Esophagus squamous epithelium (tissue), 5 donors: ENCODE measurements at regions not wholly inside any gene's neighbourhood (a gene's known extent, or its start where the extent isn't known, plus 50 kb on each side); places are given as distances from the start of the nearest gene placed in this dataset.

ENCODE experiments used
- DNase-seq: peaks from one replicate; lab custom pipeline; 2025; lab: John Stamatoyannopoulos, UW
- H3K27ac ChIP-seq, 4 donors: fragments of 200-600 bp; sonication (generic); one replicate each; pipeline ENCODE4 v1.5.1; 2016 to 2019; ENCODE audit warnings: mild to moderate bottlenecking in 1 of 4
- H3K27me3 ChIP-seq, 4 donors: fragments of 200-600 bp; sonication (generic); 1 replicate in 3 of 4; 2 replicates in 1 of 4; pipeline versions ENCODE4 v1.5.1 to v1.6.0; 2017 to 2021; ENCODE audit warnings: antibody characterized with exemption in 1 of 4
- H3K36me3 ChIP-seq, 3 donors: fragments of 200-600 bp; sonication (generic); one replicate each; pipeline ENCODE4 v1.5.1; 2016 to 2019
- H3K4me1 ChIP-seq, 3 donors: fragments of 200-600 bp; sonication (generic); one replicate each; pipeline ENCODE4 v1.5.1; 2017 to 2019
- H3K4me3 ChIP-seq, 4 donors: fragments of 200-600 bp; sonication (generic); 1 replicate in 3 of 4; 2 replicates in 1 of 4; pipeline ENCODE4 v1.5.1; 2016 to 2019; ENCODE audit warnings: mild to moderate bottlenecking in 2 of 4, moderate library complexity in 1 of 4
- H3K9me3 ChIP-seq, 3 donors: fragments of 200-600 bp; sonication (generic); one replicate each; pipeline ENCODE4 v1.5.1; 2016 to 2019
- CTCF ChIP-seq, 6 experiments: fragments of 450-650 bp in 4 of 6; fragments of 200-600 bp in 2 of 6; sonication (generic) in 2 of 6; IDR thresholded peaks; one replicate each; pipeline ENCODE4 v1.5.1; 2016 to 2019; ENCODE audit warnings: antibody characterized with exemption in 6 of 6, mild to moderate bottlenecking in 4 of 6, moderate library complexity in 4 of 6
- POLR2A ChIP-seq, 4 donors: fragments of 450-650 bp; IDR thresholded peaks; one replicate each; pipeline ENCODE4 v1.6.1; 2017; ENCODE audit warnings: antibody characterized with exemption in 4 of 4, mild to moderate bottlenecking in 4 of 4, moderate library complexity in 3 of 4
- WGBS, 2 donors: methylation state at CpG; one replicate each; pipeline ENCODE4 v1.1.5; 2018; 5-methylcytosine and 5-hydroxymethylcytosine counted together
- intact Hi-C: fragments of 100-400 bp; cut with DNase I; formaldehyde crosslinking; loops from one replicate; pipeline ENCODE4 v1.15.0; 2022
- donor health status: DM: yes; HTN: yes; CAD: no.

DNA sequence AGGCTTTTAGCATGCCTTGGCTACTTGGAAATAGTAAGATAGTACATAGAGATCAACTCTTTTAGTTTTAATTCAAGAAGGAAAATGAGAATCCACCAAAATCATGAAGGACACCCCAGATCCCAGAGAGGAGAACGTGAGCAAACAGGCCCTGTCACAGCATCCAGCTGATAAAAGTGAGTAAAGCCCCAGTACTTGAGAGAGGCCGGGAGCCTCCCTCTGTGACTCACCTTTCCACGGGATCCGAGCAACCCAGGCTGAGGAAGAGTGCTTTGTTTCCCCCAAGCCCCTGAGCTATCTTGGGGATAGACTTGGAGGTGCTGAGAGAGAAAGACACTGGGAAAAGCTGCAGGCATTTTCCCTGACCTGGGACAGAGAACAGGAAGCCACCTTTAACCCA lies 238.6 kb downstream of the DUSP10 start:
- 41 to 76% methylated on average over 4 of the region's 4 CpGs for WGBS, 2 donors
- DNase-seq = no peak
- TF ChIP-seq POLR2A (IDR thresholded peaks at IDR 0.05) = no peak
- TF ChIP-seq CTCF (IDR thresholded peaks at IDR 0.05) = no peak
- Histone ChIP-seq H3K27ac (no peak overlapping the region), H3K36me3 (no peaks in the 10 kb centered on the region), H3K27me3 (no peaks in the 10 kb centered on the region), H3K9me3 (peaks cover 0 to 19% (median 0%) of the 10 kb centered on the region in 3 donors), H3K4me1 (no peaks in the 10 kb centered on the region), H3K4me3 (no peak overlapping the region)
- intact Hi-C loops = no loop called here

- DNase-seq = no peak
- TF ChIP-seq POLR2A (IDR thresholded peaks at IDR 0.05) (no peak), CTCF (IDR thresholded peaks at IDR 0.05) (no peak)
These were observed 232.1 kb downstream of the DUSP10 start for GRCh38 chr1:221509575-221510355.

GRCh38 chr1:221510793-221511503 lies 230.9 kb downstream of the DUSP10 start:
- H3K27ac ChIP-seq = no peak overlapping the region
- no peak overlapping the region for H3K4me3 ChIP-seq
- H3K27me3 ChIP-seq = no peaks in the 10 kb centered on the region
- intact Hi-C loops = no loop called here
- TF ChIP-seq POLR2A (IDR thresholded peaks at IDR 0.05) = no peak
- no peak for TF ChIP-seq CTCF (IDR thresholded peaks at IDR 0.05)
- DNase-seq = no peak
- no peaks in the 10 kb centered on the region for H3K36me3 ChIP-seq
- 60 to 68% methylated on average over 3 of the region's 3 CpGs for WGBS, 2 donors
- H3K4me1 ChIP-seq = no peaks in the 10 kb centered on the region
- peaks cover 0 to 5% (median 0%) of the 10 kb centered on the region in 3 donors for H3K9me3 ChIP-seq

More at GRCh38 chr1:221509575-221510355, 232.1 kb downstream of the DUSP10 start:
- Histone ChIP-seq H3K36me3 (no peaks in the 10 kb centered on the region), H3K27ac (no peak overlapping the region), H3K4me3 (no peak overlapping the region), H3K4me1 (no peaks in the 10 kb centered on the region), H3K9me3 (peaks cover 0 to 15% (median 0%) of the 10 kb centered on the region in 3 donors), H3K27me3 (no peaks in the 10 kb centered on the region)
- WGBS, 2 donors = 59 to 74% methylated on average over 3 of the region's 3 CpGs
- intact Hi-C loops = no loop called here

- no peak overlapping the region for H3K27ac ChIP-seq
- no peak for TF ChIP-seq POLR2A (IDR thresholded peaks at IDR 0.05)
- H3K36me3 ChIP-seq = no peaks in the 10 kb centered on the region
- no peaks in the 10 kb centered on the region for H3K27me3 ChIP-seq
- no peaks in the 10 kb centered on the region for H3K4me1 ChIP-seq
- H3K9me3 ChIP-seq = no peaks in the 10 kb centered on the region
- intact Hi-C loops = no loop called here
- WGBS, 2 donors = 53 to 61% methylated on average over 3 of the region's 3 CpGs
- no peak for DNase-seq
- no peak overlapping the region for H3K4me3 ChIP-seq
These were observed 230.1 kb downstream of the DUSP10 start for GRCh38 chr1:221511797-221512196.

DNA sequence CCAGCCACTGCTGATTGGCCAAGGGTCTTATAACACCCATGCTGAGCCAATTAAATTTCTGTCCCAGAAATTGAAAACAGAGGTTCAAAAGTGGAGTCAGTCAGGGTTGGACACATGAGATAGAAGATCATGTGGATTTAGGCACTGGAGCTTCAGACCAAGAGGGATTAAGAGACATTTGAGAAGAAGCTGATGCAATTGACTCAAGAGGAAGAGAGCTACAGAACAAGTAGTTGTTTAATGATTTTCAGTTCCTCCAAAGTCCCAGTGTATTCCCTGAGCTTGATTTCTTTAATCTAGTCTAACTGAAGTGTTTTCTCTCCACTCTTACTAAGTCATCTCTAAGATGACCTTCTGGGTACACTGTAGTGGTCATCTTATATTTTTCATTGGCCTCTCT lies 227.1 kb downstream of the DUSP10 start:
- no peak for DNase-seq
- Histone ChIP-seq H3K27ac (no peak overlapping the region), H3K27me3 (no peaks in the 10 kb centered on the region), H3K4me3 (no peak overlapping the region), H3K9me3 (no peaks in the 10 kb centered on the region), H3K4me1 (no peaks in the 10 kb centered on the region), H3K36me3 (no peaks in the 10 kb centered on the region)
- TF ChIP-seq CTCF (IDR thresholded peaks at IDR 0.05) (no peak), POLR2A (IDR thresholded peaks at IDR 0.05) (no peak)
- intact Hi-C loops = no loop called here
